Stimulated activated CD8-positive, alpha-beta memory T cell treated with anti-CD3 and anti-CD28 coated beads, Interleukin-7, amount 100 ng/mL, for 48 hours (primary cell): ENCODE measurements at regions not wholly inside any gene's neighbourhood (a gene's known extent, or its start where the extent isn't known, plus 50 kb on each side); places are given as distances from the start of the nearest gene placed in this dataset.
"Not testable (repeated sequence)": the region's sequence is repeated elsewhere in the genome, so short reads cannot be mapped to it uniquely, and the experiment has no call there.

ENCODE experiments used
- DNase-seq, 2 donors: peaks; one replicate each; pipeline ENCODE4 v3.0.0-alpha.2; 2020; ENCODE audit warnings: low read depth in 1 of 2; ENCODE audit errors: extremely low read depth in 1 of 2

GRCh38 chr4:101730291-101731117 lies 60.0 kb upstream of the BANK1 start:
- peak in 1 of 2 donors; percentile 27 for DNase-seq

DNA sequence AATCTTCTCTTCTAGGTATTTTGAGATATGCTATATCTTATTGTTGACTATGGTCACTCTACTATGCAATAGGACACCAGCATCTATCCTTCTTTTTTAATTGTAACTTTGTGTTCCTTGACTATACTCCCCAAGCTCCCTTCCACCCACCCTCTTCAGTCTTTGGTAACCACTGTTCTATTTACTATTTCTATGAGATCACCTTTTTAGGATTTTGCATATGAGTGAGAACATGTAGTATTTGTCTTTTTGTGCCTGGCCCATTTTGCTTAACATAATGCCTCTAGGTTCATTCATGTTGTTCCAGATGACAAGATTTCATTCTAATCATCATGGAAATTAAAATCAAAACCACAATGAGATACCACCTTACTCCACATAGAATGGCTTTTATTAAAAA lies 63.3 kb upstream of the BANK1 start:
- DNase-seq, result no peak

- DNase-seq, result no peak
Measured at GRCh38 chr4:101724093-101724492, 66.4 kb upstream of the BANK1 start.

- DNase-seq, result no peak
Measured at GRCh38 chr4:101718810-101719209, 71.7 kb upstream of the BANK1 start.

GRCh38 chr4:101711590-101712260 lies 78.8 kb upstream of the BANK1 start:
- no peak for DNase-seq

DNA sequence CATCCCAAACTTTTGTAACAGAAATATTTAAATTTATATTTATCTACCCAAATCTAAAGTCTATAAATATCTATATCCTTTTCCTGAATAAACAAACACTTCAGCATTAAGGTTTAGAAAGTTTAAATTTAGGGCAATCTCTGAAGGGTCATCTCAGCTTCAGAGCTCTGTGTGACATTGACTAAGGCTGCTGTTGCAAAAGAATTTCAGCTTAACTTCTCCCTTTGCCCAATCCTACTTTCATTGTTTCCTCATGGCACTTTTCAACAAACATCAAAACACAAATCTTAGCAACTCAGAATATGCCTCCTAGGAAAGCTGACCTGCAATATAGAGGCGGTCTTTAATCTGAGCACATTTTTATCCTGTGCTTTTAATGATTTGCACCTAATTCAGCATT lies 79.7 kb upstream of the BANK1 start:
- no peak for DNase-seq

- DNase-seq, result no peak
Measured at GRCh38 chr4:101708293-101709039, 82.1 kb upstream of the BANK1 start.

GRCh38 chr4:101707596-101707995 lies 82.9 kb upstream of the BANK1 start:
- DNase-seq, result no peak

DNA sequence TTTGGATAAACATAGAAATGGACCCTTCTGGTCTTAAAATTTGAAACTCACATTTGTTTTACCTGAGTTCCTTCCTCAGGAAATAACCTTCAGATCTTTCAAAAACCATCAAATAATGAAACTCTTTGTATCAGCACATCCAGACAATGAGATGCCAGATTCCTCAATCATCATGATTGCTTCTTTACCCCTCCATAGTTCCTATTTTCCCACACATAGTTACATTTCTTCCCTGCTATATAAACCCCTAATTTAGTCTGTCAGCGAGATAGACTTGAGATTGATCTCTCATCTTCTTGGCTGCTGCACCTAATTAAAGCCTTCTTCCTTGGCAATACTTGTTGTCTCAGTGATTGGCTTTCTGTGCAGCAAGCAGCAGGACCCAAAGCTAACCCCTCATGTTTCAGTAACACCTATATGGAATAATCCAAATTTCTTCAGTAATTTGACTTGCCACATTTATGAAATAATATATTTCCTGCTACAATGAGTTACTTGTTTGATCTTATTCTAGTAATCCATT lies 83.9 kb upstream of the BANK1 start:
- no peak for DNase-seq

GRCh38 chr4:101701551-101701950 lies 89.0 kb upstream of the BANK1 start:
- DNase-seq, result no peak

DNA sequence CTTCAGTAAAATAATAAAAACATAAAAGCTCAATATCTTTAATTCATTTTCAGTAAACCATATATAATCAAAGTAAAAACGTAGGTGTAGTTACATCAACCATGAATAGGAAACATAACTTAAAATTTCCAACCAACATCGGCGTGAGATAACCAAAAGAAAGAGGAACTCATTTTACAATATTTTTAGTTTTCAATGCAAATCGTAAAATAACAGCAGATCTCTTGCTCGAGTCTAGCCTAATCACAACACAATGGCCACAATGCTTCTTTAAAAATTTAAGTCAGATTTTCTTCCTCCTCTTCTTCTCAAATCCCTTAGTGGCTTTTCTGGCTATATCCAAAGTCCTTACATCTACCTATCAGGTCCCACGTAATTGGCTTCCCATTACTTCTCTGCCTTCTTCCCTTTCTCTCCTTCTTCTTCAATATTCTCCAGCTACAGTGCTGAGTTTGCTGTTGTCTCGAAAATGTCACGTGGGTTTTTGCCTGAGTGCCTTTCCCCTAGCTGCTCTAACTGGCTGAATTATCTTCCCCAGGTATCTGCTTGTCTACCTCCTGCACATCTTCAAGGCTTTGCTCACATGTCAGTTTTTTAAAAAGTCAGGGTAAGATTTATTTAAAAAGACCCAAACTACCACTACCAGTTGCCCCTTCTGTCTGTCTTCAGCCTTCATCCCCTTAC lies 90.9 kb upstream of the BANK1 start:
- no peak for DNase-seq

DNA sequence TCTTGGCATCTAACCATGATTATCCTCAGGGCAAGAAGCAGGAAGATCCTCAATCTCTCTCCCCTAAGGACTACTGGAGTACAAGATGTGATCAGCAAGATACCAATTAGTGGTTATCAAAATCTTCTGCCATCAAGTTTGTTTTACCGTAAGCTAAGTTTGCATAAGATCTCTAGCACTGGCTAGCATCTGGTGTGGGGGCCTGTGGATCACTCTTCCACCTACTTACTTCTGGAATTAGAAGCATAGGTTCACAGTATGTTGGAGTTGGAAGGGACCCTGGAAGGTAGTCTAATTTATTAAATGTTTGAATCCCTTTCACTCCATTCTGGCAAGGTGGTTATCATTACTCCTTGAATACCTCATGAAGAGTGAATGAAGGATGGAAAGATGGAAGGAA lies 93.3 kb upstream of the BANK1 start:
- no peak for DNase-seq

DNA sequence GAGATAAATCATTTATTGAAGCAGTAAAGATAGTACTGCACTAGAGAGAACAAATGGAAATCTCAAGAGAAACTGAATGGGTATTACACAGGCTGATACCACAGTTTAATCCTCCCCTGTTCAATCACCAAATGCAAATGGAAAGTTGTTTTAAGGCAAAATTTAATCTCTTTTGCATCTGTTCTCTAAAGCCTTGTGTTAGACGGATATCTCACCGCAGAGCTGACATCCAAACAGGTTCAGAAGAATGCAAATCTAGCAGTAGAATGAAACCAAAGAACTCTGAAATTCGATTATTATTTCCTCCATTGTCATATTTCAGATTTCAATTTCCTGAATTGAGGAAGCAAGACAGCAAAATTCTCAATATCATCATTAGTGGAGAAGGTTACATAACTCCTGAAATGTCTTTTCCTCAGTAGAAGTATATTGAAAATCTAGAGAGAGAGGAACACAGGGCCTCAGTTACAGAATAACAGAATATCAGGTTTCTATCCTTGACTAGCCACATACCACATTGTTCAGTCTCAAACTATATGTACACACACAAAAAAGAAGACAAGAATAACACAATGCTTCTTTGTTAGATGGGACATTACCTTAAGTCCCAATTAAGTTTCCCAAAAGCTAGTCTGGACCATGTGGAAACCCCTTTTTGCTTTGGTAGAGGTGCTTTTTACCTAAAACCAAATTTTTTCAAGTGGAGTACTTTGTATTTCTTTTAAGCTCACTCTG lies 94.1 kb upstream of the BANK1 start:
- no peak for DNase-seq

DNA sequence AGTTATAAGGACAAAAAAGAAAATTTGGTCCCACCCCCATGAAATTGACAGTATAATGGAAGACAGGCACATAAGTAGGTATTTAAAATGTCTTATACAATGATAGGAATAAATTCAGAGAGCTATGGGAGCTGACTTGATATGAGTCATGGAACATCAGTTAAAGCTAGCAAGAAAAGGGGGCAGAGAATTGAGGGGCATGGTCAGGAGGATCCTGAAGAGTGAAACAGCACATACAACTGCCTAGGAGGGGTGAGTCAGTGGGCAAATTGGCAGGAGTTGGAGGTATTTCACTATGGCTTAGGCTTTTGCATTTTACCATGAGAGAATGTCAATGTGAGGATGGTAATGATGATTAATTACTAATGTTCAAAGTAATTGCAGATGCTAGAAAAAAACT lies 95.4 kb upstream of the BANK1 start:
- no peak for DNase-seq

DNA sequence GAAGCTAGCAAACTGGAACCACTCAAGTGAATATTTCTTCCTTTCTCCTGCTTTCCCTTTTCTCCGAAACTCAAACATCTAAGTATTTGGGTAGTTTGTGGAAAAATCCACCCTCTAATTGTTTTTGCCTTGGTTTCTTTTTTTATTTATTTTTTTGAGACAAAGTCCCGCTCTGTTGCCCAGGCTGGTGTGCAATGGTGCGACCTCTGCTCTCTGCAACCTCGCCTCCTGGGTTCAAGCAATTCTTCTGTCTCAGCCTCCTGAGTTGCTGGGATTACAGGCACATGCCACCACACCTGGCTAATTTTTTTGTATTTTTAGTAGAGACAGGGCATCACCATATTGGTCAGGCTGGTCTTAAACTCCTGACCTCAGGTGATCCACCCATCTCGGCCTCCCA lies 96.1 kb upstream of the BANK1 start:
- not testable (repeated sequence) for DNase-seq

- DNase-seq, result no peak
Measured at GRCh38 chr4:101693842-101694398, 96.6 kb upstream of the BANK1 start.

GRCh38 chr4:101689220-101689619 lies 101.3 kb upstream of the BANK1 start:
- DNase-seq, result no peak

DNA sequence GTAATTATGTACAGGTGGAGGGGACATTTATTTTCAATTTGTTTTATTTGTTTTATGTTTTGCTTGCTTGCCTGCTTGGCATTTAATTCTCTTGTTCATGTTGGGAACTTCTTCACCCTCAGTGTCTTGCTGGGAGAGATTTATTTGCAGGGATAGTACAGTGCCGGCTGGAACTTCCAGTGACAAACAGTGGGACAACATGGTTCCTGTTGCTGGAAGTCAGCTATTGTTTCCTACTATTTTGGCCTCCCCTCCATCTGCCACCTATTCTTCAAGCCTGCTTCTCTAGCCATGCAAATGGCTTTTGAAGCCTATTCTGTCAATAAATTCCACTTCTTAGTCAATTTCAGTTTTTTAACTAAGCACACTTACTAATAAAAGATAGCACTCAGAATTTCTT lies 105.4 kb upstream of the BANK1 start:
- no peak for DNase-seq

- DNase-seq, result no peak
Measured at GRCh38 chr4:101682946-101683345, 107.6 kb upstream of the BANK1 start.

GRCh38 chr4:101678180-101678579 lies 112.3 kb upstream of the BANK1 start:
- no peak for DNase-seq
